GM19395 (cell line): ENCODE measurements at regions not wholly inside any gene's neighbourhood (a gene's known extent, or its start where the extent isn't known, plus 50 kb on each side); places are given as distances from the start of the nearest gene placed in this dataset.
"Not testable (repeated sequence)": the region's sequence is repeated elsewhere in the genome, so short reads cannot be mapped to it uniquely, and the experiment has no call there.

ENCODE experiments used
- ATAC-seq: cut with Tn5 transposase; IDR thresholded peaks from one replicate; pipeline ENCODE4 v1.9.1; 2021; ENCODE audit warnings: mild to moderate bottlenecking, moderate library complexity; ENCODE audit not compliant: unreplicated experiment

DNA sequence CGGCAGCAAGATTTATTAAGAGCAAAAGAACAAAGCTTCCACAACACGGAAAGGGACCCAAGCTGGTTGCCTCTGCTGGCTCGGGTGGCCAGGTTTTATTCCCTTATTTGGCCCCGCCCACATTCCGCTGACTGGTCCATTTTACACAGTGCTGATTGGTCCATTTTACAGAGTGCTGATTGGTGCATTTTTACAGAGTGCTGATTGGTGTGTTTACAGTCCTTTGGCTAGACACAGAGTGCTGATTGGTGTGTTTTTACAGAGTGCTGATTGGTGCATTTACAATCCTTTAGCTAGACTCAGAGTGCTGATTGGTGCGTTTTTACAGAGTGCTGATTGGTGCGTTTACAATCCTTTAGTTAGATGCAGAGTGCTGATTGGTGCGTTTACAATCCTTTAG lies 358.4 kb upstream of the PDE3A start:
- ATAC-seq = not testable (repeated sequence)

DNA sequence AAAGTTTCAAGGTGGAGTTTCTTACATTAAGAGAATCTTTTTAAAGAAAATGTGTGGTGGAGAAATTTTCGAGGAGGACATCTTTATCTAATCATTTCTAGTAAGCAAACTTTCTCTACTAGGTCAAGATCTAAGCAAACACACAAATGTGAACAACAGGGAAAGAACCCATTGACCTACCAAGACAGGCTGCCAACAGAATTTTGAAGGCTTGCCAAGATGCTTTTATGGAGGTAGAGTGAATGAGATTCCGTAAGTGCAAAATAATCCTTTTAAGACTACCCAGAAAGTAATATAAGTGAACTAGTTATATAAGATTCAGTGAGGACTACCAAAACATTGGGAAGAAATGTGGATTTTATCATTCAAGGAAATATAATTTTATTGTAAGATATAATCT lies 357.1 kb upstream of the PDE3A start:
- no peak for ATAC-seq

DNA sequence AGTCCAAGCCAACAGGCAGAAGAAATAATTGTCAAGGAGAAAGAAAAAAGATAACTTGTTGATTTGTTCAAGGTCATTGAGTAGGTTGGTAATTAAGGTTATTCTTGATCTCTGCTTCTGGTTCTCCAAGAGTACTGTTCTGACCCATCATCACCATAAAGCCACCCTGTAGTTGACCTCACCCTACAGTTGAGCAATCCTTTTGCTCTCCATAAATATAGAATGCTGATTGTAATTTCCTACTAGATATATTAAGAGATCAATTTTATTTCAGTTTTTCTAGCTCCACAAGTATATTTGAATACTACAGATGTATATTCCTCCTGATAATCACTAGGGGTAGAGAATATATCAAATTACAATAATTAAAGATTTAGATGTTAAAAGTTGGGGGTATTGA lies 350.5 kb upstream of the PDE3A start:
- ATAC-seq = no peak

DNA sequence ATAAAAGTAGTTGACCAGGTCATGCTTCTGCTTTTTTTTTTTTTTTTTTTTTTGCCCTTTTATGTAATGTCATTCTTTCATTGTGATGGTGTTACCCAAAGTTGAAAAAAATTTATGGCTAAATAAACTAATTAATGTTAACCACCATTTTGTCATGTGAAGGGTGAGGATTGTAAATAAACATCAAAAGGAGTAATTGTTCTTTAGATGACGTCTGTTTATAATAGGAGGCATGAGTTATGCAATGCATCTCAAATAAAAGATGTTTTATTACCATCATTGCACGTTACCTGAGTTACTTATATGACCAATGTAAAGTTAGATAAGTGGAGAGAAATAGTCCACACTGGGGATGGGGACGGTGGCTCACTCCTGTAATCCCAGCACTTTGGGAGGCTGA lies 349.9 kb upstream of the PDE3A start:
- ATAC-seq = no peak

DNA sequence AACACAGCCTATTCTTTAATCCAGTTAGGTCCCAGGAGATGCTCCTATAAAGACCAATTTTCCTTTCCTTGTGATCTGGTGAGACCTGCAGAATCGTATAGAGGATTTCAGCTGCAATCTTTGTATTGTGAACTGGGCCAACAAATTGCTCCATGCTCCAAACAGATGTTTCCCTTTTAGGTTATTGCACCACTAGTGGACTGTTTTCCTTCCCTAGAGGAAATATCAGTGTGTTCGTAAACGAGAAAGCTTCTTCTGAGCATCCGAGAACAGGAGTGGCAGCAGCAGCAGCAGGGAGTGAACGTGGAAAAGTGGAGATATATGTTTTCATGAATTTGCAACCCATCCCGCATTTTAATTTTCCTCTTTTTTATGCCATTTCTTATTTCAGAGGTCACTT lies 344.1 kb upstream of the PDE3A start:
- ATAC-seq = no peak

DNA sequence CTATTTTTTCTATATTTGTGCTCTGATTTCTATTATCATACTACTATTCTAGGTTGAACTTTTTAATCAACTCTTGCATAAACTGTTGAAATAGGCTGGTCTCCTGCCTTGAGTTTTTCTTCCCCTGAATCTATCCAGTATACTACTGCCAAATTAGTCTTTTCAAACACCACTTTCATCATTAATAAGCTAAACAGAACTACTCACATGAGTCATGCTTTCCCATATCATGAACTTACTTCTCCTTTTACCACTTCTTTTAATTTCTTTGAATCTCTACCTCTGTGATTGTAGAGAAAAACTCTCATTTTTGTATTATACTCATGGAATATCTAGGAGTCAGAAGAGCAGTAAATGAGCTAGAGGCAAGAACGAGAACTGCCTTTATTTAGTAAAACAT lies 340.3 kb upstream of the PDE3A start:
- ATAC-seq = no peak

DNA sequence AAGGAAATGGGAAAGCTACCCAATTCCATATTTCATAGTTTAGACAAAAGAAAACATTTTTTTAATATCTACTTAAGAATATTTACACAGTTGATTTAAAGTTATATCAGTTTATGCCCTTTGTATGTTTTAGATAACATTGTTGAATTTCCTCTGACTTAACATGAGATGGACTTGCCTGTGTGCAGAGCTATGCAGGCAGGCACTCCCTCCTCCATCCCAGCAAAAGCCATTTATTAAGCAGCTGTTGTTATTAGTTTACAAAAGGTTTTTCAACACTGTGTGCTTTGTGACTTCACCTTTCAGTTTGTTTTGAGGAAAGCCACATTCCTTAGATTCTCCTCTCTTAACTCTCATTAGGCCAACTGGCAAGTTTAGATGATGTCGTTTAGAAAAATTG lies 337.5 kb upstream of the PDE3A start:
- no peak for ATAC-seq

DNA sequence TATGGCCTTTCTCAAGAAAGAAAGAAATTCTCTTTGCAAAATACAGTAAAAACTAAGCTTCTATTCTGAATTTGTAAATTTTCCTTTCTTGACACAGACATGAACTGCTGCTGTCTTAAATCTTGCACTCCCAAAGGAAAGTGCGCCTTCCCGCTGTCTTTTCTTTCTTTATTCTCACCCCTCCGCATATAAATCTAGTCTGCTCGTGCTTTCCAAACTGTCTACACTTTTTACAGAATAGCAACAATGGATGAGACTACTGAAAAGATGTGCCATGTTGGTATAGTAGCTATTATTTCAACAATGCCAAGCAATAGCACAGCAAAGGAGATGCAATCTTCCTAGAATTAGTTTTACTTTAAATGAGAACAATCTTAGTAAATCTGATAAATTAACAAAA lies 328.8 kb upstream of the PDE3A start:
- no peak for ATAC-seq

DNA sequence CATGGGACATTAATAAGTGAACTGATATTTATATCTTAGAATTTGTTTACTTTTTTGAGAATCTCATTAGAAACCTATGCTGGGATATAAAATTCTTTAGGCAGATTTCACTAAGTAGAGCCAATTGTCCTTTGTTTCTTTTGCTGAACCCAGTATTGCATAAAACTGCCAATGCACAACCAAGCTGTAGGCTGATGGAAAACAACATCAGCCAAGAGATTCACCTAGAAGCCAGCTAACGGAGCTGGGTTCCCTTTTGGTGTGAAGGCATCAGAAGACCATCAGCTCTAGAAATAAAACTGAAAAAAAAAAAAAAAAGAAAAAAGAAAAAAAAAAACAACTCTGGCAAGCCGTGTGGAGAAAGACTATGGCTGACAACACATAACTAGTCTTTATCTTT lies 328.2 kb upstream of the PDE3A start:
- no peak for ATAC-seq

DNA sequence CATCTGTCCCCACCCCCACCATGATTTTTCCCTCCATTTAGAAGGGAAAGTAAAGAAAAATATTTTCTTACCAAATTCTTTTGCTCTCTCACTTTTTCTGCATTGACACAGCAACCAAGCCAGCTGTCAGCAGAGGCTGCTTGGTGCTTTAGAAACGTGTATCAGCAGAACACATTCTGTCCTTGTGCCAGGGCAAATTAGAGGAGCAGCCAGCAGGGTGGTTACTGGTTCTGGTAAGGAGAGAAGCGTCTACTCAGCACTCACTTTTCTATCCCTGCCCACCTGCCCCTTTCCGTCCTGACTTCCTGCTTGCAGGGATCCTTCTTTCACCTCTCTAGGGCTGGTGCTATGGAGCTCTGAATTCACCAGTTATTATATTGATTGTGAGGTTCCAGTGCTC lies 327.5 kb upstream of the PDE3A start:
- no peak for ATAC-seq

DNA sequence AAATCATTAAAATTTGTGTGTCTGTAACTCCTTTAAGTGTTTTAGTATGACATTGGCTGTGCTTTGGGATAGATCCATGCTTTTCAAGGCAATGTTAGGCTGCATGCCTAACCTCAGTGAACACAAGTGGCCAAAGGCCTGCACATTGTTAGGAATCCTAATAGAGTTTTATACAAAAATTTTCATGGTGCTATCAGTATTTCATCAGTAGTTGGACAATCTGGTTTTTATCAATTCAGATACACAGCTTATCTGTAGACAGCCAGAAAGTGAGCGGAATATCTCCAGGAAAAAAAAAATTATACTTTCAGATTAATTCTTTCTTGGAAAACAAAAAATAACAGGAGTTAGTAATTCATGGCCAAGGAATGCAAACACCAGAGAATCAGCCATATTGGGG lies 324.0 kb upstream of the PDE3A start:
- no peak for ATAC-seq

DNA sequence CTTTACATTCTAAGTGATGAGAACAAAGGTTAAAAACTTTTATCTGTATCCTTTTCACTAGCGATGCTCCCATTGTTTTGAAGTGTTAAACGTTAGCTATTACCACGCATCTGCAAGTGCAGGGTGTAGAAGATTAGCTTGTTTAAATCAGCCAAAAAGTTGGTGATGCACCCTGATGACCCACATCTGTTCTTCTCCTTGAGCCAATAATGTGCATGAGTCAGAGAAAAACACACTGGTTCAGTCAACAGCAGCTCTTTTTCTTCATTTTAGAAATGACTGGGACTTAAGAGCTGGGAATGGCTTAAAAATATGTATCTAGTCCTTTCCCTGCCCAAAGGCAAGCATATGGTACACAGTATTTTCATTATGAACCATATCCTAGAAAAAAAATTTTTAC lies 323.5 kb upstream of the PDE3A start:
- ATAC-seq = no peak

DNA sequence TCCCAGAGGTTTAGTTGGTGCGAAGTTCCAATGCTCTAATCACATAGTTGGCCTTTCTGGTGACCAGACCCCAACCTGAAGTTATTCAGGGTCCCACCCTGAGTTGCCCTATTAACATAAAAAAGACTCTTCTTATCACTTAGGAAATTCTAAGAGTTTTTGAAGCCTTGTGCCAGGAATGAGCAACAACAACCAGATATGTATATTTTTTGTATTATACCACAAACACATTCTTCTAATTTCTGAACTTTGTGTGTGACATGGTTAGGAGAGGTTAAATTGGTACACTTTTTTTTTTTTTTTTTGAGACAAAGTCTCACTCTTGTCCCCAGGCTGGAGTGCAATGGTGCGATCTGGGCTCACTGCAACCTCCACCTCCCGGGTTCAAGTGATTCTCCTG lies 320.4 kb upstream of the PDE3A start:
- no peak for ATAC-seq

DNA sequence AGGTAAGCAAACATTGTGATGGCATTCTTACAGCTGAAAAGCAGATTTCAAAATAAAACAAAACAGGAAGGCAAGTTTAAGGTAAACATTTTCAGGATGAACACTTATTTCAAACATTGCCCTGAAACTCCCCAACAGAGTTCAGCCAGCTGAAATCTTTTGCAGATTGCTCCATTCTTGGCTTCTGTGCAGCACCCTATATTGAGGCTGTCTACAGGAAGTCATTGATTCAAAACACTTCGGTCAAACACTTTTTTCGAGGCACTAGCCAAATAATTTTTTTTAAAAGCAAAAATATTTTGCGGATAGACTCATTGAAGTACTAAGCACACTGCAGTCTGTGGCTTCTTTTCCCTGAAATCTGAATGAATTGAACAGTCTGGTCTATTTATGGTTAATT lies 318.1 kb upstream of the PDE3A start:
- ATAC-seq = no peak

DNA sequence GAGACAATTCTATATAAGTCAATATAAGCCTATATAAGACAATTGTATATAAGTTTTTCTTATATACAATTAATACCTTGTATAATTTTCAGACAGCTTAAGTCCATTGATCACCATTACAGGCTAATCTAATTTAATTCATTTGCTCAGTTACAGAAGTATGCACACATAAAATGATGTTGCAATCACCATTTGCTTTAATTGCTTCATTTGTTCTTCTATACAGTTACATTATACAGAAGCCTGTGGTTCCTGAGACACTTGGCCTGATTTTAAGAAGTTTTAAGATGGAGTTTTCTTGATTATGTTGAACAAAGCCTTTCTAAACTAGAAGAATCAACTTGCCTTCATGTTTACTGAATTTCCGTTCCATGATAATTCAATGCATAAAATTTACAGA lies 314.6 kb upstream of the PDE3A start:
- ATAC-seq = no peak

DNA sequence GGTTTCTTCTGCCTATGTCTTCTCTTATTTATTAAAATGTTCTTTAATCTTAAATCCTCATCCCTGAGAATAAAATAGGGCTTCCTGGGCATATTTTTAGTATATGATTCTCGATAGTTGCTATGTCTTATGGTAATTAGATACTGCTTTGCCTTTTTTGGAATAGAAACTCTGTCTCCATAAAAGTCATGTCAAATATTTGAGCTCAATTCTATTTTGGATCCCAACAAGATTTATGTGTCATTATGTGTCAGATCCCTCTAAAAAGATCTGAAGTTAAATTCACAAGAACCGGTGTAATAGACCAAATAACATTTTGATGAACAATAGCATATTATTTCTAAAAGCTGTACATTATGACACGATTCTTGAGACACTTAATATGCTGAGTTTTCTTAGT lies 312.5 kb upstream of the PDE3A start:
- ATAC-seq = no peak

DNA sequence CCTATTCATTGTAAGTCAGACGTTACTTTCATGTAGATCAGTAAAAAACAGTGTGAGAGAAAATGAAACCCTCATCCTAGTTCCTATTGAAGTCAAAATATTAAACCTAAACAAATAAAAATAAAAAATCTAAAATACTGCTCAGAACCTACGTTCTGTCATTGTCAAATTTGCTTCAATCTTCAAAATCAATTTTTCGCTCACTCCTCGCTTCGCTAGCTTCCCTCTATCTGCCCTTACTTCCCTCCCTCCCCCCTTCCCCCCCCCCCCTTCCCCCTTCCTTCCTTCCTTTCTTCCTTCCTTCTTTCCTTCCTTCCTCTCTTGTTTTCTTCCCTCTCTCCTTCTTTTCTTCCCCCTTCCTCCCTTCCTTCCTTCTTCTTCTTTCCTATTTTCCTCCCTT lies 310.9 kb upstream of the PDE3A start:
- no peak for ATAC-seq

DNA sequence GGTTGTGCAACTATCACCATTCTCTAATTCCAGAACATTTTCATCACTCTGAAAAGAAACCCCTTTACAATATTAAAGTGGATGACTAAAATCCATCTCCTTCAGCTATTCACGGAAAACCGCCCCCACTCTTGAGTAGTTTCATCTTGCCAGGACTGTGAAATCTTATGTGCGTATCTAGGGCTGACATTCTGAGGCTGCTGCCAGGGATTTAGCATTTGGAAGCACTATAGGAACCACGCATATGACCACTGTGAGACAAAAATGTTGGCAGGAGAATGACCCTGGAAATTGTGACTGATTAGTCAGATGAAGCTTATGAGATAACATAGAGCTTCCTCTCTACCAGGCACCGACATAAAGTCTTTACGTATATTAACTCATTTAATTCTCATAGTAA lies 305.2 kb upstream of the PDE3A start:
- ATAC-seq = no peak

DNA sequence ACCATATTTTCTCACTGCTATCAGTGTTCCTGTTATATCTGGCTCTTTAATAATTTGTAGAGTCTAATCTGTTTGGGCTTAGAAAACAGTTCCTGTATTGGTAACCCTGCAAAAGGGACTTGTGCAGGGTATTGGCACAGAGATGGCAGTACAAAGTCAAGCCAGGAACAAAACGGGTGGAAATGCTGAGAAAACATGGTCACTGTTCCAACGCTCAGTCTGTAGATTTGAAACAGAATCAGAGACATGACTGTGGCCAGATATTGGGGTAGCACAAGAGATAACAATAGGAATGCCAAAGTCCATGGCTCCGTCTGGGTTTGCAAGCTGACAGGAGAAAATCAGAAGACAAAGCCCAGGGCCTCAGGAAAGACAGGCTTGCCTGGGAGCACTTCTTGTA lies 290.7 kb upstream of the PDE3A start:
- no peak for ATAC-seq

DNA sequence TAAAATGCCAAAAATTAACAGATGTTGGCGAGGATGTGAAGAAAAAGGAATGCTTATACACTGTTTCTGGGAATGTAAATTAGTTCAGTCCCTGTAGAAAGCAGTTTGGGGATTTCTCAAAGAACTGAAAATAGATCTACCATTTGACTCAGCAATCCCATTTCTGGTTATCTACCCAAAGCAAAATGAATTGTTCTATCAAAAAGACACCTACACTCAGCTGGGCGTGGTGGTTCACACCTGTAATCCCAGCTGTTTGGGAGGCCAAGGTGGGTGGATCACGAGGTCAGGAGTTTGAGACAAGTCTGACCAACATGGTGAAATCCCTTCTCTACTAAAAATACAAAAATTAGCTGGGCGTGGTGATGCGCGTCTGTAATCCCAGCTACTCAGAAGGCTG lies 279.3 kb upstream of the PDE3A start:
- ATAC-seq = no peak

DNA sequence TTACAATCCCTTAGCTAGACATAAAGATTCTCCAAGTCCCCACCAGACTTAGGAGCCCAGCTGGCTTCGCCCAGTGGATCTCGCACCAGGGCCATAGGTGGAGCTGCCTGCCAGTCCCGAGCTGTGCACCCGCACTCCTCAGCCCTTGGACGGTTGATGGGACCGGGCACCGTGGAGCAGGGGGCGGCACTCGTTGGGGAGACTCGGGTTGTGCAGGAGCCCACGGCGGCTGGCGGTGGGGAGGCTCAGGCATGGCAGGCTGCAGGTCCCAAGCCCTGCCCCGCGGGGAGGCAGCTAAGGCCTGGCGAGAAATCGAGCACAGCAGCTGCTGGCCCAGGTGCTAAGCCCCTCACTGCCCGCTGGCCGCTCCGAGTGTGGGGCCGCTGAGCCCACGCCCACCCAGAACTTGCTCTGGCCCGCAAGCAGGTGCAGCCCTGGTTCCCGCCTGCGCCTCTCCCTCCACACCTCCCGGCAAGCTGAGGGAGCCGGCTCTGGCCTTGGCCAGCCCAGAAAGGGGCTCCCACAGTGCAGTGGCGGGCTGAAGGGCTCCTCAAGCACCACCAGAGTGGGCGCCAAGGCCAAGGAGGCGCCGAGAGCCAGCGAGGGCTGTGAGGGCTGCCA lies 275.0 kb upstream of the PDE3A start:
- not testable (repeated sequence) for ATAC-seq

DNA sequence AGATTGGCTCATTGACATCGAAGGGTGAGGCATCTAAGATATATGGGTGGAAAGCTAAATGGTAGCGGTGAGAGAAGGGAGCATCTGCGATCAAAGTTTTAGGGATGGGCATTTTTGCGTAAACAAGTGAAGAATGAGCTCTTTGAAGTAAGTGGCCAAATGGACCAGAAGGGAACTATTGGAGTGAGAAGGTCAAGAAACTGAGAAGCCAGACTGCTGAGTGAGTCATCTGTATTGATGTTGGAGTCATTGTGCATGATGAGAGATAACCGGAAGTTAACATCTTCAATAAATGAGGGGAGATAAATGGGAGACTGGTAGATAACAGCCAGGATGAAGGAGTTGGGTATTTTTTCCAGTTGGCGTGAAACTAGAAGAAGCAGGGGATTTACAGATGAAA lies 271.9 kb upstream of the PDE3A start:
- ATAC-seq = no peak

DNA sequence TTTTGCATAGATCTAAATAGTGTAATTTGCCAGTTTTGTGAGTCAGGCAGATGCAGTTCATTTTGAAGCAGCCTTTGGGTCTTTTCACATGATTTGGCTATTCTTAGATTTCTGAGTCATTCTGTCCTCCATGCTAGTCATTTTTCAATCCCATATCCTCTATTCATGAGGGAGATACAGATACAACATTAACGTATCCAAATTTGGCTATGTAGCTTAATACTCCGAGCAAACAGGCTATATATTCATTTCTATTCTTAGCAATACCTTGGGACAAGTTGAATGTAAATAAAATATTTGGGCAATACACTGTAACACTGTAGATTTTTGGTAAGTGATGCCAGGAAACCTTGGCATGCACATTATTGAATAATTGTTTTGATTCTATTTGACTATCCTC lies 270.7 kb upstream of the PDE3A start:
- no peak for ATAC-seq
